GM19438 (cell line): ENCODE measurements at regions not wholly inside any gene's neighbourhood (a gene's known extent, or its start where the extent isn't known, plus 50 kb on each side); places are given as distances from the start of the nearest gene placed in this dataset.
"Not testable (repeated sequence)": the region's sequence is repeated elsewhere in the genome, so short reads cannot be mapped to it uniquely, and the experiment has no call there.

ENCODE experiments used
- ATAC-seq: cut with Tn5 transposase; IDR thresholded peaks from one replicate; pipeline ENCODE4 v1.9.1; 2021; ENCODE audit warnings: low read depth; ENCODE audit not compliant: unreplicated experiment

- not testable (repeated sequence) for ATAC-seq
These were observed 144.9 kb downstream of the NPIPB11 start for GRCh38 chr16:29261427-29262248.

- not testable (repeated sequence) for ATAC-seq
These were observed 145.7 kb downstream of the NPIPB11 start for GRCh38 chr16:29260683-29261426.

- ATAC-seq = not testable (repeated sequence)
These were observed 146.7 kb downstream of the NPIPB11 start for GRCh38 chr16:29259635-29260457.

GRCh38 chr16:29258946-29259634 is 147.4 kb downstream of the NPIPB11 start:
- ATAC-seq = not testable (repeated sequence)

GRCh38 chr16:29257419-29258336 is 148.8 kb downstream of the NPIPB11 start:
- ATAC-seq = not testable (repeated sequence)

- no peak for ATAC-seq
These were observed 150.0 kb downstream of the NPIPB11 start for GRCh38 chr16:29256501-29256981.

- ATAC-seq = not testable (repeated sequence)
These were observed 150.6 kb downstream of the NPIPB11 start for GRCh38 chr16:29255957-29256356.

- not testable (repeated sequence) for ATAC-seq
These were observed 151.1 kb downstream of the NPIPB11 start for GRCh38 chr16:29255496-29255796.

- ATAC-seq = no peak
These were observed 151.6 kb downstream of the NPIPB11 start for GRCh38 chr16:29254676-29255495.

GRCh38 chr16:29253716-29254590 is 152.6 kb downstream of the NPIPB11 start:
- not testable (repeated sequence) for ATAC-seq

- ATAC-seq = not testable (repeated sequence)
These were observed 153.4 kb downstream of the NPIPB11 start for GRCh38 chr16:29253066-29253590.

GRCh38 chr16:29252311-29252710 is 154.2 kb downstream of the NPIPB11 start:
- ATAC-seq = not testable (repeated sequence)

GRCh38 chr16:29251571-29252011 is 154.9 kb downstream of the NPIPB11 start:
- not testable (repeated sequence) for ATAC-seq

- not testable (repeated sequence) for ATAC-seq
These were observed 155.5 kb downstream of the NPIPB11 start for GRCh38 chr16:29250923-29251434.

- not testable (repeated sequence) for ATAC-seq
These were observed 156.0 kb downstream of the NPIPB11 start for GRCh38 chr16:29250469-29250868.

- not testable (repeated sequence) for ATAC-seq
These were observed 157.6 kb downstream of the NPIPB11 start for GRCh38 chr16:29248940-29249318.
